ENCODE measurements at regions not wholly inside any gene's neighbourhood (a gene's known extent, or its start where the extent isn't known, plus 50 kb on each side); places are given as distances from the start of the nearest gene placed in this dataset.

DNA sequence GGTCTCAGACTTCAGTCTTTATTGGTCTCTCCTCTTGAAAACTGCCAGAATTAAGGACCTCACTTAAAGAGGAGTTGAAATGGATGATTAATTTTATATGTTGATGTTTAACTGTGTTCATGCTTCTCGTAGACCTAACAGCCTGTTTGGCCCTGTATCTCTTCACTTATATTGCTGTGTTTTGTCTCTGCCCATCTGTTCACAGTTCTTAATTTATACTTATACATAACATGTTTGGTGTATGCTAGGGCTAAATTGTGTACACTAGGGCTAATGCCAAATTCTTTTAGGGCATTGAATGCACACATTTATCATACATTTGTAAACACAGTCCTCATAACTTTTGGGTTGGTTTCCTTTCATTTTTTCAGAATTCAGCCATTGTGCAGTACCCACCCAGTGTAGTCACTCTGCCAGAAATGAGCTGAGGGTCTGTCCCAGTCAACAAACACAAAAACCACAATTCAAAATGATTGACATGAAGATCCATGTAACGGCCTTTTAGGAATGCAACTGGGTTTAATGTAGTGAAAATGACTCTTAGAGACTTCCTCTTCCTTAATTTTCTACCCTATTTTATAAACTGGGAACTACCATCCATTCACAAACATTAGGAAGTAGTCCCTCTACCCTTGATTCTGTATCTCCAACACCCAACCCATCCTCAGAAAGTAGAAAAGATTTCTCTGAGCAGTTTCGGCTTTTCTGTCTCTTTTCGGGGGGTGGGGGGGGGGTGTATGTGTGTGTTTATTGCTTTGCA, 668.8 kb upstream of the KLF4 start:
- DNase-seq = peak in 1 of 3 donors; percentile 20
- Histone ChIP-seq H3K36me3 (ENCODE audit: control insufficient read depth in 4 of 4, insufficient read depth in 4 of 4, low read length in 4 of 4) (no peaks in the 10 kb centered on the region), H3K27ac (ENCODE audit: low read depth in 1 of 2, low read length in 1 of 2) (no peak overlapping the region), H3K4me3 (no peak overlapping the region), H3K9ac (ENCODE audit: insufficient read depth in 1 of 2, low read length in 2 of 2) (no peak overlapping the region), H3K4me1 (ENCODE audit: control insufficient read depth in 5 of 5, insufficient read depth in 5 of 5, low read length in 5 of 5) (peaks cover 0 to 6% (median 2%) of the 10 kb centered on the region in 5 donors), H3K27me3 (ENCODE audit: control insufficient read depth in 3 of 3, insufficient read depth in 3 of 3, low read length in 2 of 3) (no peaks in the 10 kb centered on the region), H3K9me3 (ENCODE audit: control insufficient read depth in 4 of 4, insufficient read depth in 3 of 4, low read length in 3 of 4) (no peaks in the 10 kb centered on the region)
- no peak for ATAC-seq (ENCODE audit: insufficient read depth, low FRiP score)
- TF ChIP-seq, protein P1, sequence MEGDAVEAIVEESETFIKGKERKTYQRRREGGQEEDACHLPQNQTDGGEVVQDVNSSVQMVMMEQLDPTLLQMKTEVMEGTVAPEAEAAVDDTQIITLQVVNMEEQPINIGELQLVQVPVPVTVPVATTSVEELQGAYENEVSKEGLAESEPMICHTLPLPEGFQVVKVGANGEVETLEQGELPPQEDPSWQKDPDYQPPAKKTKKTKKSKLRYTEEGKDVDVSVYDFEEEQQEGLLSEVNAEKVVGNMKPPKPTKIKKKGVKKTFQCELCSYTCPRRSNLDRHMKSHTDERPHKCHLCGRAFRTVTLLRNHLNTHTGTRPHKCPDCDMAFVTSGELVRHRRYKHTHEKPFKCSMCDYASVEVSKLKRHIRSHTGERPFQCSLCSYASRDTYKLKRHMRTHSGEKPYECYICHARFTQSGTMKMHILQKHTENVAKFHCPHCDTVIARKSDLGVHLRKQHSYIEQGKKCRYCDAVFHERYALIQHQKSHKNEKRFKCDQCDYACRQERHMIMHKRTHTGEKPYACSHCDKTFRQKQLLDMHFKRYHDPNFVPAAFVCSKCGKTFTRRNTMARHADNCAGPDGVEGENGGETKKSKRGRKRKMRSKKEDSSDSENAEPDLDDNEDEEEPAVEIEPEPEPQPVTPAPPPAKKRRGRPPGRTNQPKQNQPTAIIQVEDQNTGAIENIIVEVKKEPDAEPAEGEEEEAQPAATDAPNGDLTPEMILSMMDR (IDR thresholded peaks at IDR 0.05; ENCODE audit: control extremely low read depth, extremely low read depth) = no peak
- WGBS, 2 donors = 85 to 89% methylated on average over 4 of the region's 4 CpGs

- DNase-seq (no peak), ATAC-seq (ENCODE audit: insufficient read depth, low FRiP score) (no peak)
- no peak overlapping the region for H3K4me3 ChIP-seq
- H3K4me1 ChIP-seq (ENCODE audit: control insufficient read depth in 5 of 5, insufficient read depth in 5 of 5, low read length in 5 of 5) = peaks cover 0 to 8% (median 3%) of the 10 kb centered on the region in 5 donors
- WGBS, 2 donors = 44 to 64% methylated on average over 5 of the region's 5 CpGs
- H3K9me3 ChIP-seq (ENCODE audit: control insufficient read depth in 4 of 4, insufficient read depth in 3 of 4, low read length in 3 of 4) = no peaks in the 10 kb centered on the region
- no peak overlapping the region for H3K27ac ChIP-seq (ENCODE audit: low read depth in 1 of 2, low read length in 1 of 2)
- no peaks in the 10 kb centered on the region for H3K27me3 ChIP-seq (ENCODE audit: control insufficient read depth in 3 of 3, insufficient read depth in 3 of 3, low read length in 2 of 3)
- TF ChIP-seq, protein P1 (IDR thresholded peaks at IDR 0.05; ENCODE audit: control extremely low read depth, extremely low read depth) = no peak
- H3K36me3 ChIP-seq (ENCODE audit: control insufficient read depth in 4 of 4, insufficient read depth in 4 of 4, low read length in 4 of 4) = no peaks in the 10 kb centered on the region
- H3K9ac ChIP-seq (ENCODE audit: insufficient read depth in 1 of 2, low read length in 2 of 2) = peak overlapping the region in 1 of 2 donors; percentile 3
These were observed 666.9 kb upstream of the KLF4 start for GRCh38 chr9:108156270-108156998.

DNA sequence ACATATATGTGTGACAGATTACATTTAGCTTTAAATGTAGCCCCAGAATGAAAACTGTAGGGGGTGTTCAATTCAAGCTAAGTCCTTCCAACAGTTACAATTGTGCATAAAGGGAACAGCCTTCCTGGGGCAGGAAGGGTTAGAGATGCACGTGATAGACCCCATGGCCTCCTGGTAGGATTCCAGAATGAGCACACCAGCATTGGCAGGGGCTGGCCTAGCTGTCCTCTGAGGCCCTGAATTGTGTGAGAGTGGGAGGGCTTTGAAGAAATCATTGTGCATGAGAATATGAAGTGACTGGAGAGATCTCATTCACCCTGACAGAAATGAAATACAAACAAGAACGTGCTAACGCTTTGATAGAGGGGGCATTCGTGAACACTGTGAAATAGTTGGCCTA, 663.8 kb upstream of the KLF4 start:
- ATAC-seq (ENCODE audit: insufficient read depth, low FRiP score) (no peak), DNase-seq (peak; percentile 80 to 91 (median 89))
- TF ChIP-seq, protein P1 (IDR thresholded peaks at IDR 0.05; ENCODE audit: control extremely low read depth, extremely low read depth) = no peak
- peaks cover 7 to 16% (median 9%) of the 10 kb centered on the region in 5 donors for H3K4me1 ChIP-seq (ENCODE audit: control insufficient read depth in 5 of 5, insufficient read depth in 5 of 5, low read length in 5 of 5)
- no peaks in the 10 kb centered on the region for H3K27me3 ChIP-seq (ENCODE audit: control insufficient read depth in 3 of 3, insufficient read depth in 3 of 3, low read length in 2 of 3)
- H3K27ac ChIP-seq (ENCODE audit: low read depth in 1 of 2, low read length in 1 of 2) = no peak overlapping the region
- no peaks in the 10 kb centered on the region for H3K9me3 ChIP-seq (ENCODE audit: control insufficient read depth in 4 of 4, insufficient read depth in 3 of 4, low read length in 3 of 4)
- no peak overlapping the region for H3K4me3 ChIP-seq
- H3K36me3 ChIP-seq (ENCODE audit: control insufficient read depth in 4 of 4, insufficient read depth in 4 of 4, low read length in 4 of 4) = no peaks in the 10 kb centered on the region
- no peak overlapping the region for H3K9ac ChIP-seq (ENCODE audit: insufficient read depth in 1 of 2, low read length in 2 of 2)
- WGBS, 2 donors = 75 to 86% methylated on average over 4 of the region's 4 CpGs
